Natural killer cell (primary cell): ENCODE measurements at regions not wholly inside any gene's neighbourhood (a gene's known extent, or its start where the extent isn't known, plus 50 kb on each side); places are given as distances from the start of the nearest gene placed in this dataset.
"Not testable (repeated sequence)": the region's sequence is repeated elsewhere in the genome, so short reads cannot be mapped to it uniquely, and the experiment has no call there.

Experiments used
- ATAC-seq, 3 donors: fragments of 150-1000 bp in 2 of 3; fragments of 200-7000 bp in 1 of 3; cut with Tn5 transposase; 1 replicate in 1 of 3; 2 replicates in 2 of 3; pipeline ENCODE4 v1.10.0; 2021; ENCODE audit warnings: mild to moderate bottlenecking in 2 of 3, moderate library complexity in 2 of 3
- DNase-seq, 2 donors: peaks; one replicate each; pipeline versions ENCODE4 v3.0.0 to v3.0.0-alpha.2; 2013 to 2021; ENCODE audit warnings: mixed read lengths in 1 of 2
- H3K27ac ChIP-seq: one replicate; pipeline ENCODE4 v1.5.1; 2013; ENCODE audit warnings: mild to moderate bottlenecking, low read length
- H3K27me3 ChIP-seq: one replicate; pipeline ENCODE4 v1.6.1; 2013; ENCODE audit warnings: low read length; ENCODE audit not compliant: control insufficient read depth, insufficient read depth
- H3K36me3 ChIP-seq: one replicate; pipeline ENCODE4 v1.6.1; 2013; ENCODE audit warnings: low read length; ENCODE audit not compliant: control insufficient read depth, insufficient read depth
- H3K4me1 ChIP-seq: one replicate; pipeline ENCODE4 v1.6.1; 2013; ENCODE audit warnings: low read length; ENCODE audit not compliant: control insufficient read depth, insufficient read depth
- H3K4me3 ChIP-seq: one replicate; pipeline ENCODE4 v1.5.1; 2013; ENCODE audit warnings: low read length
- H3K9me3 ChIP-seq: one replicate; pipeline ENCODE4 v1.6.1; 2013; ENCODE audit warnings: low read length; ENCODE audit not compliant: control insufficient read depth, insufficient read depth
- H3K27ac Mint-ChIP-seq, 2 donors: one replicate each; pipeline ENCODE4 v1.8.0; 2022; ENCODE audit warnings: mild to moderate bottlenecking in 2 of 2, mixed read lengths in 2 of 2, moderate library complexity in 1 of 2
- H3K27me3 Mint-ChIP-seq, 2 donors: one replicate each; pipeline ENCODE4 v1.8.0; 2022; ENCODE audit warnings: low read depth in 2 of 2, mixed read lengths in 2 of 2
- H3K36me3 Mint-ChIP-seq: one replicate; pipeline ENCODE4 v1.8.0; 2022; ENCODE audit warnings: mixed read lengths
- H3K4me1 Mint-ChIP-seq, 2 donors: one replicate each; pipeline ENCODE4 v1.8.0; 2022; ENCODE audit warnings: mixed read lengths in 2 of 2
- H3K4me3 Mint-ChIP-seq: one replicate; pipeline ENCODE4 v1.8.0; 2022; ENCODE audit warnings: mild to moderate bottlenecking, moderate library complexity, mixed read lengths
- H3K9me3 Mint-ChIP-seq, 2 donors: one replicate each; pipeline ENCODE4 v1.8.0; 2022; ENCODE audit warnings: mixed read lengths in 2 of 2
- CTCF ChIP-seq: fragments of 200-600 bp; IDR thresholded peaks from one replicate; pipeline ENCODE4 v1.8.0; 2022; ENCODE audit warnings: antibody characterized with exemption
- WGBS: methylation state at CpG from one replicate; pipeline ENCODE4 v1.1.7; 2013; ENCODE audit warnings: missing lambda C conversion rate; ENCODE audit not compliant: insufficient coverage; 5-methylcytosine and 5-hydroxymethylcytosine counted together
- intact Hi-C: fragments of 100-400 bp; cut with micrococcal nuclease; formaldehyde crosslinking; loops from one replicate; pipeline ENCODE4 v1.14.2; 2022

- Histone ChIP-seq H3K9me3 (no peaks in the 10 kb centered on the region), H3K27ac (no peak overlapping the region), H3K27me3 (no peaks in the 10 kb centered on the region), H3K4me3 (no peak overlapping the region), H3K36me3 (no peaks in the 10 kb centered on the region), H3K4me1 (peaks cover 6% of the 10 kb centered on the region)
- peak overlapping the region in 1 of 2 donors; percentile 13 for H3K27ac Mint-ChIP-seq
- TF ChIP-seq CTCF: no peak
- peak in 1 of 3 donors; percentile 35 for ATAC-seq
- peaks cover 7 to 9% of the 10 kb centered on the region in 2 donors for H3K4me1 Mint-ChIP-seq
- H3K4me3 Mint-ChIP-seq: no peak overlapping the region
- intact Hi-C loops: no loop called here
- H3K36me3 Mint-ChIP-seq: no peaks in the 10 kb centered on the region
- no peak for DNase-seq
- no peaks in the 10 kb centered on the region for H3K9me3 Mint-ChIP-seq
- peaks cover 0 to 3% of the 10 kb centered on the region in 2 donors for H3K27me3 Mint-ChIP-seq
- 90% methylated on average over 6 of the region's 6 CpGs for WGBS
Measured at GRCh38 chr9:36503172-36504088, 69.3 kb upstream of the MELK start.

GRCh38 chr9:36501727-36502126, 71.0 kb upstream of the MELK start:
- intact Hi-C loops: no loop called here
- H3K4me1 Mint-ChIP-seq: peaks cover 7 to 9% of the 10 kb centered on the region in 2 donors
- no peaks in the 10 kb centered on the region for H3K36me3 Mint-ChIP-seq
- H3K4me1 ChIP-seq: peaks cover 6% of the 10 kb centered on the region
- no peaks in the 10 kb centered on the region for H3K36me3 ChIP-seq
- DNase-seq (no peak), ATAC-seq (no peak)
- no peaks in the 10 kb centered on the region for H3K27me3 ChIP-seq
- WGBS: 91% methylated on average over 2 of the region's 3 CpGs
- no peaks in the 10 kb centered on the region for H3K9me3 Mint-ChIP-seq
- H3K9me3 ChIP-seq: no peaks in the 10 kb centered on the region
- no peak for TF ChIP-seq CTCF
- H3K4me3 ChIP-seq: no peak overlapping the region
- no peak overlapping the region for H3K27ac ChIP-seq
- H3K27ac Mint-ChIP-seq: no peak overlapping the region
- no peak overlapping the region for H3K4me3 Mint-ChIP-seq
- H3K27me3 Mint-ChIP-seq: no peaks in the 10 kb centered on the region

- WGBS: 79% methylated on average over 2 of the region's 2 CpGs
- H3K36me3 ChIP-seq, H3K4me3 ChIP-seq, intact Hi-C loops, H3K4me1 ChIP-seq, H3K27me3 ChIP-seq, H3K36me3 Mint-ChIP-seq, H3K27ac ChIP-seq, H3K9me3 ChIP-seq, H3K27ac Mint-ChIP-seq, DNase-seq, H3K9me3 Mint-ChIP-seq, ATAC-seq, H3K4me1 Mint-ChIP-seq, H3K27me3 Mint-ChIP-seq, H3K4me3 Mint-ChIP-seq: not testable (repeated sequence)
Measured at GRCh38 chr9:36500931-36501330, 71.8 kb upstream of the MELK start.

GRCh38 chr9:36499174-36499890, 73.4 kb upstream of the MELK start:
- Histone ChIP-seq H3K36me3 (no peaks in the 10 kb centered on the region), H3K27ac (no peak overlapping the region), H3K9me3 (no peaks in the 10 kb centered on the region), H3K4me3 (no peak overlapping the region), H3K27me3 (no peaks in the 10 kb centered on the region), H3K4me1 (peaks cover 6% of the 10 kb centered on the region)
- 75% methylated on average over 8 of the region's 8 CpGs for WGBS
- intact Hi-C loops: no loop called here
- no peak overlapping the region for H3K4me3 Mint-ChIP-seq
- no peaks in the 10 kb centered on the region for H3K36me3 Mint-ChIP-seq
- TF ChIP-seq CTCF: no peak
- H3K27ac Mint-ChIP-seq: no peak overlapping the region
- no peak for DNase-seq
- no peaks in the 10 kb centered on the region for H3K9me3 Mint-ChIP-seq
- ATAC-seq: no peak
- no peaks in the 10 kb centered on the region for H3K27me3 Mint-ChIP-seq
- peaks cover 7 to 9% of the 10 kb centered on the region in 2 donors for H3K4me1 Mint-ChIP-seq

- not testable (repeated sequence) for H3K4me3 ChIP-seq
- H3K4me1 Mint-ChIP-seq: peaks cover 27% of the 10 kb centered on the region in 2 donors
Measured at GRCh38 chr9:36493564-36493963, 79.1 kb upstream of the MELK start.

More at GRCh38 chr9:36493564-36493963, 79.1 kb upstream of the MELK start:
- H3K36me3 ChIP-seq, H3K9me3 ChIP-seq, H3K27me3 Mint-ChIP-seq, H3K36me3 Mint-ChIP-seq, H3K27ac ChIP-seq, H3K27me3 ChIP-seq, intact Hi-C loops, H3K9me3 Mint-ChIP-seq: not testable (repeated sequence)
- H3K4me1 ChIP-seq: peaks cover 14% of the 10 kb centered on the region
- ATAC-seq: peak; percentile 53 to 84 (median 71)
- Mint-ChIP-seq H3K27ac (peak overlapping the region; percentile 59 to 78), H3K4me3 (peak overlapping the region; percentile 10)
- 71% methylated on average over 5 of the region's 6 CpGs for WGBS
- DNase-seq: peak; percentile 21 to 81
